ENCODE measurements at regions not wholly inside any gene's neighbourhood (a gene's known extent, or its start where the extent isn't known, plus 50 kb on each side); places are given as distances from the start of the nearest gene placed in this dataset.

- no peak for DNase-seq (ENCODE audit: low spot score in 2 of 2)
- Histone ChIP-seq H3K4me3 (no peak overlapping the region), H3K27me3 (no peaks in the 10 kb centered on the region), H3K36me3 (no peaks in the 10 kb centered on the region), H3K4me1 (no peaks in the 10 kb centered on the region), H3K9me3 (no peaks in the 10 kb centered on the region), H3K27ac (no peak overlapping the region)
- WGBS, 2 donors: 69 to 71% methylated on average over 7 of the region's 7 CpGs
- TF ChIP-seq POLR2A (IDR thresholded peaks at IDR 0.05) (no peak), EP300 (IDR thresholded peaks at IDR 0.05) (no peak), CTCF (IDR thresholded peaks at IDR 0.05) (no peak)
These were observed 284.3 kb downstream of the TCERG1L start for GRCh38 chr10:131027256-131027655.

GRCh38 chr10:131031346-131031745 is 280.2 kb downstream of the TCERG1L start:
- H3K4me1 ChIP-seq: no peaks in the 10 kb centered on the region
- H3K4me3 ChIP-seq: no peak overlapping the region
- no peaks in the 10 kb centered on the region for H3K36me3 ChIP-seq
- no peaks in the 10 kb centered on the region for H3K9me3 ChIP-seq
- no peak for DNase-seq (ENCODE audit: low spot score in 2 of 2)
- WGBS, 2 donors: 84 to 87% methylated on average over 14 of the region's 14 CpGs
- no peak overlapping the region for H3K27ac ChIP-seq
- TF ChIP-seq POLR2A (IDR thresholded peaks at IDR 0.05) (no peak), EP300 (IDR thresholded peaks at IDR 0.05) (no peak)
- H3K27me3 ChIP-seq: no peaks in the 10 kb centered on the region

- Histone ChIP-seq H3K36me3 (no peaks in the 10 kb centered on the region), H3K27ac (no peak overlapping the region), H3K4me3 (no peak overlapping the region), H3K4me1 (no peaks in the 10 kb centered on the region), H3K9me3 (no peaks in the 10 kb centered on the region), H3K27me3 (no peaks in the 10 kb centered on the region)
- TF ChIP-seq EP300 (IDR thresholded peaks at IDR 0.05): no peak
- no peak for TF ChIP-seq CTCF (IDR thresholded peaks at IDR 0.05)
- DNase-seq (ENCODE audit: low spot score in 2 of 2): no peak
- 89% methylated on average over 24 to 26 of the region's 26 CpGs for WGBS, 2 donors
These were observed 279.0 kb downstream of the TCERG1L start for GRCh38 chr10:131032329-131033165.

GRCh38 chr10:131033166-131034085 is 278.1 kb downstream of the TCERG1L start:
- no peaks in the 10 kb centered on the region for H3K9me3 ChIP-seq
- TF ChIP-seq POLR2A (IDR thresholded peaks at IDR 0.05): no peak
- TF ChIP-seq EP300 (IDR thresholded peaks at IDR 0.05): no peak
- TF ChIP-seq CTCF (IDR thresholded peaks at IDR 0.05): no peak
- no peaks in the 10 kb centered on the region for H3K4me1 ChIP-seq
- H3K4me3 ChIP-seq: no peak overlapping the region
- H3K27ac ChIP-seq: no peak overlapping the region
- H3K36me3 ChIP-seq: no peaks in the 10 kb centered on the region
- no peak for DNase-seq (ENCODE audit: low spot score in 2 of 2)
- 78 to 83% methylated on average over 9 to 10 of the region's 10 CpGs for WGBS, 2 donors
- H3K27me3 ChIP-seq: no peaks in the 10 kb centered on the region

GRCh38 chr10:131034451-131034850 is 277.1 kb downstream of the TCERG1L start:
- no peak for DNase-seq (ENCODE audit: low spot score in 2 of 2)
- H3K9me3 ChIP-seq: no peaks in the 10 kb centered on the region
- no peaks in the 10 kb centered on the region for H3K4me1 ChIP-seq
- 72 to 85% methylated on average over 8 of the region's 8 CpGs for WGBS, 2 donors
- H3K4me3 ChIP-seq: no peak overlapping the region
- TF ChIP-seq CTCF (IDR thresholded peaks at IDR 0.05): no peak
- no peak for TF ChIP-seq EP300 (IDR thresholded peaks at IDR 0.05)
- no peak for TF ChIP-seq POLR2A (IDR thresholded peaks at IDR 0.05)
- H3K27ac ChIP-seq: no peak overlapping the region
- no peaks in the 10 kb centered on the region for H3K36me3 ChIP-seq
- no peaks in the 10 kb centered on the region for H3K27me3 ChIP-seq
